HEK293 (cell line): ENCODE measurements at regions not wholly inside any gene's neighbourhood (a gene's known extent, or its start where the extent isn't known, plus 50 kb on each side); places are given as distances from the start of the nearest gene placed in this dataset.

Experiments used
- CTCF ChIA-PET: fragments of 350-600 bp; formaldehyde crosslinking; extraction: SDS; loops from one replicate; lab custom pipeline; 2021; ENCODE audit warnings: antibody characterized with exemption; lab: Yijun Ruan, JAX
- POLR2A ChIA-PET: fragments of 300-600 bp; formaldehyde crosslinking; extraction: SDS; loops from one replicate; lab custom pipeline; 2020; ENCODE audit warnings: antibody characterized with exemption, inconsistent platforms; lab: Yijun Ruan, JAX
- H3K27ac ChIP-seq: fragments of 200-500 bp; sonication (Bioruptor generic); 2 replicates; pipeline ENCODE4 v1.5.1; 2014; ENCODE audit warnings: low read depth, low read length, control low read depth, inconsistent platforms; ENCODE audit errors: extremely low read depth
- H3K36me3 ChIP-seq, 2 experiments: fragments of 200-500 bp in 1 of 2; sonication (Bioruptor generic) in 1 of 2; 1 replicate in 1 of 2; 2 replicates in 1 of 2; pipeline ENCODE4 v1.5.1; 2014 to 2017; ENCODE audit warnings: inconsistent platforms in 2 of 2, low read length in 2 of 2; ENCODE audit not compliant: control insufficient read depth in 2 of 2, insufficient read depth in 1 of 2
- H3K4me1 ChIP-seq: fragments of 200-500 bp; sonication (Bioruptor generic); 2 replicates; pipeline ENCODE4 v1.5.1; 2014; ENCODE audit warnings: mild to moderate bottlenecking, low read length, inconsistent platforms; ENCODE audit not compliant: control insufficient read depth, insufficient read depth
- H3K4me3 ChIP-seq: 2 replicates; pipeline ENCODE4 v1.5.1; 2011; ENCODE audit warnings: low read depth, mild to moderate bottlenecking, control low read depth, low read length, moderate library complexity
- H3K9me3 ChIP-seq: fragments of 200-500 bp; sonication (Bioruptor generic); 2 replicates; pipeline ENCODE4 v1.5.1; 2014; ENCODE audit warnings: low read depth, low read length, inconsistent platforms; ENCODE audit not compliant: control insufficient read depth, insufficient read depth
- ELK4 ChIP-seq: IDR thresholded peaks from 2 replicates; pipeline ENCODE4 v1.6.1; 2011; ENCODE audit warnings: mild to moderate bottlenecking, low read depth, low read length, borderline replicate concordance
- GLI4 ChIP-seq: fragments of 450-650 bp; formaldehyde crosslinking; IDR thresholded peaks from 2 replicates; pipeline ENCODE4 v1.5.1; 2016; ENCODE audit warnings: missing biosample characterization, missing genetic modification characterization
- KLF17 ChIP-seq: fragments of 450-650 bp; formaldehyde crosslinking; IDR thresholded peaks from 2 replicates; pipeline ENCODE4 v1.5.1; 2016; ENCODE audit warnings: missing biosample characterization, missing genetic modification characterization
- KLF8 ChIP-seq: fragments of 450-650 bp; formaldehyde crosslinking; IDR thresholded peaks from 2 replicates; pipeline ENCODE4 v1.5.1; 2016; ENCODE audit warnings: missing biosample characterization, missing genetic modification characterization
- REPIN1 ChIP-seq: fragments of 450-650 bp; formaldehyde crosslinking; IDR thresholded peaks from 2 replicates; pipeline ENCODE4 v1.5.1; 2017; ENCODE audit warnings: missing biosample characterization, missing genetic modification characterization, low read depth
- YY2 ChIP-seq: fragments of 450-650 bp; formaldehyde crosslinking; IDR thresholded peaks from 2 replicates; pipeline ENCODE4 v1.5.1; 2016; ENCODE audit warnings: missing biosample characterization, missing genetic modification characterization
- ZBTB11 ChIP-seq: fragments of 450-650 bp; formaldehyde crosslinking; conservative IDR thresholded peaks from 2 replicates; pipeline ENCODE4 v1.5.1; 2016; ENCODE audit warnings: low read depth, missing biosample characterization, missing genetic modification characterization
- ZBTB49 ChIP-seq: fragments of 450-650 bp; formaldehyde crosslinking; IDR thresholded peaks from 2 replicates; pipeline ENCODE4 v1.5.1; 2016; ENCODE audit warnings: missing biosample characterization, missing genetic modification characterization, low read depth
- ZBTB7A ChIP-seq: fragments of 450-650 bp; formaldehyde crosslinking; IDR thresholded peaks from 2 replicates; pipeline ENCODE4 v1.5.1; 2016; ENCODE audit warnings: low read depth, missing biosample characterization, missing genetic modification characterization
- ZNF146 ChIP-seq: fragments of 450-650 bp; formaldehyde crosslinking; IDR thresholded peaks from 2 replicates; pipeline ENCODE4 v1.5.1; 2016; ENCODE audit warnings: missing biosample characterization, missing genetic modification characterization
- ZNF24 ChIP-seq: fragments of 450-650 bp; formaldehyde crosslinking; IDR thresholded peaks from 2 replicates; pipeline ENCODE4 v1.5.1; 2016; ENCODE audit warnings: missing biosample characterization, missing genetic modification characterization
- ZNF391 ChIP-seq: fragments of 450-650 bp; formaldehyde crosslinking; IDR thresholded peaks from 2 replicates; pipeline ENCODE4 v1.5.1; 2016; ENCODE audit warnings: low read depth, missing biosample characterization, missing genetic modification characterization, borderline replicate concordance
- ZNF510 ChIP-seq: fragments of 450-650 bp; formaldehyde crosslinking; IDR thresholded peaks from 2 replicates; pipeline ENCODE4 v1.5.1; 2018; ENCODE audit warnings: mild to moderate bottlenecking, missing genetic modification characterization, missing biosample characterization; ENCODE audit not compliant: insufficient replicate concordance
- ZNF513 ChIP-seq: fragments of 450-650 bp; IDR thresholded peaks from 2 replicates; pipeline ENCODE4 v1.5.1; 2018; ENCODE audit warnings: missing biosample characterization, missing genetic modification characterization
- ZNF549 ChIP-seq: fragments of 450-650 bp; IDR thresholded peaks from 2 replicates; pipeline ENCODE4 v1.5.1; 2018; ENCODE audit warnings: missing biosample characterization, missing genetic modification characterization, mild to moderate bottlenecking, inconsistent platforms, moderate library complexity
- ZNF596 ChIP-seq: fragments of 450-650 bp; IDR thresholded peaks from 2 replicates; pipeline ENCODE4 v1.5.0; 2018; ENCODE audit warnings: missing biosample characterization, mild to moderate bottlenecking, missing genetic modification characterization, moderate library complexity
- ZNF629 ChIP-seq: fragments of 450-650 bp; formaldehyde crosslinking; IDR thresholded peaks from 2 replicates; pipeline ENCODE4 v1.5.1; 2017; ENCODE audit warnings: missing biosample characterization, missing genetic modification characterization
- ZNF639 ChIP-seq: fragments of 450-650 bp; formaldehyde crosslinking; IDR thresholded peaks from 2 replicates; pipeline ENCODE4 v1.5.1; 2016; ENCODE audit warnings: missing biosample characterization, missing genetic modification characterization
- ZNF707 ChIP-seq: fragments of 450-650 bp; formaldehyde crosslinking; IDR thresholded peaks from 2 replicates; pipeline ENCODE4 v1.5.1; 2016; ENCODE audit warnings: missing biosample characterization, missing genetic modification characterization
- ZNF777 ChIP-seq: fragments of 450-650 bp; formaldehyde crosslinking; IDR thresholded peaks from 2 replicates; pipeline ENCODE4 v1.5.1; 2017; ENCODE audit warnings: missing biosample characterization, missing genetic modification characterization, borderline replicate concordance

- POLR2A ChIA-PET = interaction anchor here (2.1 kb wide), 1 partner anchor 1005 kb away, joined by 5 read pairs; the partner anchor contains the start of gene SOX9
- CTCF ChIA-PET = no interaction called here
- Histone ChIP-seq H3K36me3 (no peaks in the 10 kb centered on the region), H3K27ac (no peak overlapping the region), H3K9me3 (no peaks in the 10 kb centered on the region), H3K4me1 (no peaks in the 10 kb centered on the region), H3K4me3 (no peak overlapping the region)
- TF ChIP-seq ZNF510 (tag by site-specific recombination) = no peak
- no peak for TF ChIP-seq ELK4
- no peak for TF ChIP-seq ZNF24 (tag by site-specific recombination)
- TF ChIP-seq KLF8 (tag by site-specific recombination) = no peak
- TF ChIP-seq ZBTB7A (tag by site-specific recombination) = no peak
- no peak for TF ChIP-seq YY2 (tag by site-specific recombination)
- TF ChIP-seq ZNF777 (tag by site-specific recombination) = no peak
- no peak for TF ChIP-seq GLI4 (tag by site-specific recombination)
- TF ChIP-seq KLF17 (tag by site-specific recombination) = no peak
- no peak for TF ChIP-seq ZBTB11
- TF ChIP-seq ZNF596 (tag by site-specific recombination) = no peak
- no peak for TF ChIP-seq ZNF629 (tag by site-specific recombination)
These were observed 946.3 kb downstream of the KCNJ2 start for GRCh38 chr17:71115669-71115972.

GRCh38 chr17:71117466-71117865 lies 948.1 kb downstream of the KCNJ2 start:
- POLR2A ChIA-PET = interaction anchor here (0.5 kb wide), 1 partner anchor 414 kb away, joined by 3 read pairs; no protein-coding TSS in a partner anchor
- no peaks in the 10 kb centered on the region for H3K4me1 ChIP-seq
- no peak overlapping the region for H3K27ac ChIP-seq
- TF ChIP-seq ZNF391 (no peak), ZNF707 (no peak), ZNF513 (no peak), ZNF146 (no peak), REPIN1 (no peak), ZBTB49 (tag by site-specific recombination) (no peak), ZNF549 (no peak), ZNF639 (tag by site-specific recombination) (no peak)
- no peaks in the 10 kb centered on the region for H3K36me3 ChIP-seq
- no peaks in the 10 kb centered on the region for H3K9me3 ChIP-seq
- CTCF ChIA-PET = interaction anchor here (0.7 to 1.8 kb wide), 9 partner anchors 9 to 1424 kb away, joined by 3 to 10 read pairs (median 4); no protein-coding TSS in a partner anchor
- no peak overlapping the region for H3K4me3 ChIP-seq
